GM18520 (cell line): ENCODE measurements at regions not wholly inside any gene's neighbourhood (a gene's known extent, or its start where the extent isn't known, plus 50 kb on each side); places are given as distances from the start of the nearest gene placed in this dataset.

Experiments used
- ATAC-seq: cut with Tn5 transposase; IDR thresholded peaks from one replicate; pipeline ENCODE4 v1.9.1; 2021; ENCODE audit not compliant: unreplicated experiment

- no peak for ATAC-seq
These were observed 143.3 kb upstream of the GUCY1A1 start for GRCh38 chr4:155523358-155523757.

- ATAC-seq, result no peak
These were observed 144.4 kb upstream of the GUCY1A1 start for GRCh38 chr4:155522201-155522600.

GRCh38 chr4:155521382-155521781 lies 144.6 kb upstream of the MAP9 start:
- ATAC-seq, result no peak

GRCh38 chr4:155515444-155516075 lies 138.8 kb upstream of the MAP9 start:
- no peak for ATAC-seq

DNA sequence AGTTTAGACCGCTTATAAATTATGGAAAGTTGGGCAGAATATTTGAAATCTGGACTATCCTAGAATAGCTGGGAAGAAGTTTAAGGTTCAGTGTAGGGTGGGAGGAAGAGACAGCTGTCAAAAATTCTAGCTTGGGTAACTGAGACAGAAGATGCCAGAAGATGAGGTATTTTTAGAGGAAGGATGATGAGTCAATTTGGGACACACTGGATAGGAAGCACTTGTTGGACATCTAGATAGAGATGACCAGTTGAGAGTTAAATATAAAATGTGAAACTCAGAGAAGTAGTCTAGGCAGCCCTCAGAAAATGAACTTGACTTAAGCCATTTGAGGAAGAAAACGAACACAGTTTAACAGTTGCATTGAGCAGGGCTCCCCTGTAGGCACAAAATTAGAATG lies 137.9 kb upstream of the MAP9 start:
- ATAC-seq, result no peak

DNA sequence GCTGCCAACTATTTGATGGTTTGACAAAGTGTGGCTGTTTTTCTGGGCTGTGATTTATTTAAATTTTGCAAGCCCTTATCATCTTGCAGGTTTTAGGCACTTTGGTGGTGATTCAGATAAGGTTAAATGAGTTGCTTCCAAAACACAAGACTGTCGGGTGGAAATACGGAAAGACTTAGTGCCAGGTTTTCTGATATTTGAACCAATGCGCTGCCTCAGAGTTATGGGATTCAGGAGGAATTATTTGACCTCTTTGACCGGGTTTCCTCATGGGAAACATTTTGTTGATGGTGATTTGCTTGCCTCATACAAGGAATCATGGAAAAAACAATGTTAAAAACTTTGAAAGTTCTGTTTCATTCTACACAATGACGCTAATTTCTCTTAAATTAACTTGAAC lies 136.1 kb upstream of the MAP9 start:
- no peak for ATAC-seq

- no peak for ATAC-seq
These were observed 135.3 kb upstream of the MAP9 start for GRCh38 chr4:155512046-155512445.

DNA sequence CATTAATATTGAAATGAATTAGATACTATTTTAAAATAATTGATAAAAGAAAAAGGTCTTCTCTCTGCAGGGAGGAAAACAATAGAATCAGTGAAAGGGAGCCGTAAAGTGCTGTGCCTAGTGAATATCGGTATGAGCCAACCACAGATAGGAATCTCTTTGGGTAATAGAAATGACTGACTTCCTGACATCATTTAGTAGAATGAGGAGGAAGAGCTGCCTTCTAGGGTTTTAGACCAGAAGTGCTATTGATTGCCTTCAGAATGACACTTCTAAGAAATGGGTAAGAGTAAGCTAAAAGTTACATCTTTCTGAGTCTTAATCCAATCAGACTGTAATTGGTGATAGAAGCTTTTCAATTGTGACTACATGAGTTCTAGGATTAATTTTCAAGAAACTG lies 134.0 kb upstream of the MAP9 start:
- no peak for ATAC-seq

DNA sequence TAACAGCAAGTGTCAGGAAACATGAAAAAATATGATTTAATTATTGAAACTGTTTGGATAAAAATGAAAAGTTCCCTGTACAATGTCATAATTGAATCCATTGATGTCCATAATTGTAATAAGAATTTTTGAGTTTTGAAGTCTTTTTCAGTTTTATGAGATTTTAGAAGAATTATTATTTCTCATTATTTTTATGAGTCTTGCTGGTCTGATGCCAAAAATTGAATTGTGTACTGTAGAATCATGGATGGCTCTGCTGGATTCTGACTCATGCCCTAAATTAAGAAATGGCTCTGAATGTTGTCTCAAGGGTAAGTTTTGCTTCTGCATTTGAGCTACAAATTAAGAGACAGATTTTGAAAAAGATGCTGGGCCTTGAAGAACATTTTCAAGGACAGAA lies 132.8 kb upstream of the MAP9 start:
- no peak for ATAC-seq

DNA sequence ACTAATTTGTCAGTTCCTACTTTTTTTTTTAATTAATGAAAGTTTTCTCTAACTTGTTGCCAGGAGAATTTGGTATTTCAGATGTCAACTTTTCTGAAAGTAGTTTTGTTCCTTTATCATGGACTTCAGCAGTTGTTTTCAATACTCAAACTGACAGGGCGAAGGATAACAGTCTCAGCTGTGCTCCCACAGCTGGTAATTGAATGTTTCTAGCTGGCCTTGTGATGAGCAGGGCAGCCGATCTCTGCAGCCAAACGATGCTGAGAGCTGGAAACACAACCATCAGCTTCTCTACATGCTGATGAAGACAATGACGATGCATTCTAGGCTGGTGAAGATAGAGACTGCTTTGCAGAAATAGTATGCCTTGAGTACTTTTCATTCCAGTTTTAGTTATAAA lies 130.0 kb upstream of the MAP9 start:
- ATAC-seq, result no peak

GRCh38 chr4:155505321-155505720 lies 128.6 kb upstream of the MAP9 start:
- no peak for ATAC-seq

DNA sequence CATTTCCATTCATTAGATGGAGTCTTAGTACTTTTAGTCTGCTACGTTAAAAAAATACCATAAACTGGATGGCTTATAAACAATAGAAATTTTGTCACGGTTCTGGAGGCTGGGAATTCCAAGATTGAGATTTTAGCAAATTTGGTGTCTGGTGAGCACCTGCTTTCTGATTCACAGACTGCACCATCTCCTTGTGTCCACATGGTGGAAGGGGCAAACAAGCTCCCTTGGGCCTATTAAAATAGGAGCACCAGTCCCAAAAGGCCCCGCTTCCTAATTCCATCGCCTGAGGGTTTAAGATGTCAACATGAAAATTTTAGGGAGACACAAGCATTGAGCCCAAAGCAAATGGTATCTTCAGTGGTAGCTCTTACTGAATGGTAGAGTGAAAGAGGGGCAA lies 120.5 kb upstream of the MAP9 start:
- no peak for ATAC-seq

DNA sequence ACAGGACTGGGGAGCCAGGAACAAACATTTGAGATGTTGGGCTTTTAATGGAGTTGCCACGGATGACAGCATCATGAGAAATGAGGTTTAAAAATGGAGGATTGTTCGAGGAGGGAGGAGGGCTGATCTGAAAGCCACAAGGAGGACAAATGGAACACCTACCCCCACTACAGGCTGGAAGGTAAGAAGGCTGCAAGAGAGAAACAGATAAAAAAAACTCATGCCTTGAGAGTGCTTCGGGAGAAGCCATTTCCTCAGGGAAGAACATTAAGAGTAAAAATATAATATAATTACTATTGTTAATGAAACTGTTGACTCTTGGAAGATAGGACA lies 119.5 kb upstream of the MAP9 start:
- no peak for ATAC-seq

DNA sequence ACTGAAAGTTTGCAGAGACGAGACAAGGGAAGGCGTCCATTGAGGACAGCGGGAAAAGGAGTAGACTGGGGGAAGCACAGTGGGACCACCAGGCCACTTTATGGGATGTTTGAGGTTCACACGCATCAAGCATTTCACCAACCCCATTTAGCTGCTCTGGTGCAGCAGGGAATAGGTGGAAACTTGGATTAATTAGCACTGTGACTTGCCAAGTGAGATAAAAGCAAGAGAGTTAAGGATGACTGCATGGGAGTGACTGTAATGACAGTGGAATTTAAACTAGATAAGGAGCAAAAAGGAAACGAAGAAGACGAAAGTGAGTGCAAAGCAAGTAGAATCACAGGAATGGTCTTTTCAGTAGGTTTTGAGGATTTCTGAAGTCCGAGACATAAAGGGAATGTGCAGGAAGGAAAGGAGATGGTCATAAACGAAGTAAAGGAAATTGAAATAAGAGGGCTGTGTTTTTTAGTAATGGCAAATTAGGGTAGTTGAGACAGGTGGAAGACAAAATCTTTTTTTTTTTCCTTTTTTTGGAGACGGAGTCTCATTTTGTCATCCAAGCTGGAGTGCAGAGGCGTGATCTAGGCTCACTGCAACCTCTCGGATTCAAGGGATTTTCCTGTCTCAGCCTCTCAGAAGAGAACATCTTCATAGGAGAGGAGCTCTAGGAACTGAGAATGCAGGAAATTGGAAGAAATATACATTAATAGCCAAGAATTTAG lies 119.0 kb upstream of the MAP9 start:
- no peak for ATAC-seq

- no peak for ATAC-seq
These were observed 117.4 kb upstream of the MAP9 start for GRCh38 chr4:155494037-155494718.

DNA sequence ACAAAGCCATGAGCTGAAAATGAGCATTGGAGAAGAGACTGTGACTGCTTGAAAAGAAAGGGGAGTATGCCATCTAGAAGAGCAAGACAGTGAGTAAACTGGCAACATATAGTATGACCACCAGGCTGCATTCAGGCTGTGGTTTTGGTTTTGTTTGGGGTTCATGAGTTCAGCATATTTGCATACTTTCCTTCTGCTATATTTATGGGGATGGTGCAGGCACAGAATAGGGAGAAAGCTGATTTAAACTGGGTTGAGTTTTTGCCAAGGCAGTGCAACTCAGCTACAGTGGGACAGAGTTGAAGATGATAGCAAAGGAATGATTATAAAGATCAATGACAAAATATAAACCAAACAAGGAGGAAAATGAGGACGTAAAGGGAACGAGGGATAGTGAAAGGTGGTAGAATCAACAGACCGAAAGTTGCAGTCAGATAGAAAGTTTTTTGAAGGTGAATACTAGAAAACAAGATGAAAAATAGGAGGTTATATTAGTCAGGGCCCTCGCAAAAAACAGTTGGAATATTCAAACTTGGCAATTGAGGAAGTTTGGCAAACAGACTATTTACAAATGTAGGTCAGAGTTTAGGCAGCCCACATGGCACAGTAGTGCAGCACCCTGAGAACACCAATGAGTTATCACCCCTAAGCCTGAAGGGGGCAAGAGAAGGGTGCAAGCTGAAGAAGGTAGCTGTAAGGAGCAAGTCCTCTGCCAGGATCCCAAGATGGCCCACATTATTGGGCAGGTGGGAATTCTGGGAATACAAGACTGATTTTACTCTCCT lies 114.8 kb upstream of the MAP9 start:
- ATAC-seq, result peak; percentile 85

DNA sequence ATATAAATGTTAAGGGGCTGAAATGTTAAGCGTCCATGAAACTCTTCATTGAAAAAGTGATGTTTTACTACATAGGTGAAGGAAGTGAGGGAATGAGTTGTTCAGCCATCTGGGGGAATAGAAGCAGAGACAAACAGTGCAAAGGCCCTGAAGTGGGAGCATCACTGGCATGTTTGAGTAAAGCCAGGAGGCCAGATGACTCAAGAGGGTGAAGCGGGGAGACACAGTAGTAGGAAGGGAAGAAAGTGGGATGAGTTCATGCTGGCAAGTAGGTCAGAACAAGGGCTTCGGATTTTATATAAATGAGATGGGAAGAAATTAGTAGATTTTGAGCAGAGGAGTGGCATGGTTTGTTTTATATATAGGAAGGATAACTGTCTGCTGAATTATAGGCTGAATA lies 112.5 kb upstream of the MAP9 start:
- no peak for ATAC-seq

DNA sequence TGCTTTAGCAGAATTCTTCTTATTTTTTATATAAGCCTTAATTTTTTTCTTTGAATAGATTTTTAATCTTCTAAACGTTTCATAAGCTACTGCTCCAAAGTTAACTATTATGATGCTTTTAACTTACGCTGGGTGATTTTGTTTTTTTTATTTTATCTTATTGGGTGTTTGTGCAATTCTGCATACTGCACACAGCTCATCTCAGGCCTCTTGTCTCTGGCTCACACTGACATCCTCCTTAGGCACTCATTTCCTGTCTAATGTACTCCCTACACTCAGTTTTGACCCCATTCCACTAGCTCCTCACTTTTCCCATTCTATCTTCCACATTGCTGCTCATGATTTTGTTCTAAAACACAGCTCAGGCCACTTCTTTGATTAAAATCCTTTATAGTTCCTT lies 111.9 kb upstream of the MAP9 start:
- ATAC-seq, result no peak

- ATAC-seq, result no peak
These were observed 110.4 kb upstream of the MAP9 start for GRCh38 chr4:155487210-155487609.

DNA sequence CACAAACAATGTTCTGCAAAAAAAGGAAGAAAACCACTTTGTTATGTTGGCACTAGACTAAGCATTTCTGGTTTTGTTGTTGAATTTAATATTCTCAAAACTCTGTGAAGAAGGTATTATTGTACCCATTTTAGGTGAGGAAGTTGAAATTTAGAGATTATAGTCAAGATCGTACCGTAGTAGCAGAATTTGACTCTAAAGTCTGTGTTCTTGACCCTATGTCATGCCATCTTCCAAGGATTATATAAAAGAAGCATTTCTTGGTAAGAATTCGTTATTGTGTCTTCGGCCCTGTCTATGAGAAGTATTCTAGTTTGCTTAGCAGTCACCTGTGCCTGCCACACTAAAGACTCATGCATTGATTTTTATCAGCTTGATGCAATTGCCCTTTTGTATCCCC lies 104.4 kb upstream of the MAP9 start:
- ATAC-seq, result no peak

- no peak for ATAC-seq
These were observed 103.1 kb upstream of the MAP9 start for GRCh38 chr4:155479835-155480234.

- no peak for ATAC-seq
These were observed 101.6 kb upstream of the MAP9 start for GRCh38 chr4:155478336-155478835.
